SU-DHL-6 (cell line): ENCODE measurements at regions not wholly inside any gene's neighbourhood (a gene's known extent, or its start where the extent isn't known, plus 50 kb on each side); places are given as distances from the start of the nearest gene placed in this dataset.

Source experiments
- CTCF ChIP-seq: fragments of 200-600 bp; sonication (generic); IDR thresholded peaks from one replicate; pipeline ENCODE4 v1.5.1; 2017; ENCODE audit warnings: antibody characterized with exemption, mild to moderate bottlenecking, low read length, moderate library complexity; ENCODE audit not compliant: insufficient read depth, poor library complexity, severe bottlenecking
- EZH2phosphoT487 ChIP-seq: fragments of 200-600 bp; sonication (generic), shearing (Covaris generic); conservative IDR thresholded peaks from 2 replicates; pipeline ENCODE4 v1.6.1; 2018; ENCODE audit warnings: mild to moderate bottlenecking, antibody characterized with exemption, low read length, moderate library complexity, mixed read lengths

GRCh38 chr11:15815246-15816195 lies 540.8 kb downstream of the SOX6 start:
- TF ChIP-seq CTCF (no peak), EZH2phosphoT487 (no peak)
